DMS153 treated with DMSO at 0.1 percent for 48 hours (cell line): ENCODE measurements at regions not wholly inside any gene's neighbourhood (a gene's known extent, or its start where the extent isn't known, plus 50 kb on each side); places are given as distances from the start of the nearest gene placed in this dataset.

Source experiments
- DNase-seq: peaks from one replicate; lab custom pipeline; 2025; ENCODE audit not compliant: unreplicated experiment; lab: John Stamatoyannopoulos, UW

DNA sequence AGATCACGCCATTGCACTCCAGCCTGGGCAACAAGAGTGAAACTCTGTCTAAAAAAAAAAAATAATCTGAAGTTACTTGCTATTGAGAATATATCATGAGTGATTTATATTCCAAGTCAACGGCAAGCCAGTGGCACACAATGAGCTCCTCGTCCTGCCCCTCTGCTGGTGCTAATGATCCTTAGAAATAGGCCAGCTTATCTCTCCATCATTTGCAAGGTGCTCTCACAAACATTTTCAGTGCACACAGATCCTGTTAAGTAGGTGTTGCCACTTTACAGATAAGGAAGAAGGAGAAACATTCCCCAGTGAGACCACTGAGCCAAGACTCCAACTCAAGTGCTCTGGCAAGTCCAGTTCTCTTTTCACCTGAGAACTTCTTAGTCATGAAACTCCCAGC is 91.3 kb upstream of the GPR45 start:
- DNase-seq, result no peak

- no peak for DNase-seq
Measured at GRCh38 chr2:105154119-105154818, 87.3 kb upstream of the GPR45 start.

GRCh38 chr2:105156166-105156565 is 85.4 kb upstream of the GPR45 start:
- no peak for DNase-seq

- DNase-seq, result no peak
Measured at GRCh38 chr2:105158002-105158401, 83.5 kb upstream of the GPR45 start.

- no peak for DNase-seq
Measured at GRCh38 chr2:105166688-105167087, 74.9 kb upstream of the GPR45 start.

DNA sequence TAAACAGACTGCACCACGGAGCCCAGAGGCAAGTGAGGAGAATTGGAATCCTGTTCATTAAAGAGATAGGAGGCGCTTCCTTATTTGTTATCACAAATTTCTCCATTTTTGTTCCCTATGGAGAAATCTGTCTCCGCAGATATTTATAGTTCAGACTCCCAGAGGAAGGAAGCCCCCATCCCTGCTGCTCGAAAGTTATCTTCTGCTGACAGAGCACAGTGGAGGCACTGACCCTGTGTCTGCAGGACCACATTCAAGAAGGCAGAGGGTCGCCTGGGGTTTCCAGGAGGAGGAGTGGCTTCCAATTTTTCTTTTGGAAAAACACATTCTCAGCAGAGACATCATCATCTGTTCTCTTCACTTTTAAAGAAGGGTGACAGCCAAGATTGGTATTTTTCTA is 73.0 kb upstream of the GPR45 start:
- DNase-seq, result no peak

GRCh38 chr2:105175231-105175630 is 66.3 kb upstream of the GPR45 start:
- DNase-seq, result no peak

- DNase-seq, result peak; percentile 24
Measured at GRCh38 chr2:105176429-105176828, 65.1 kb upstream of the GPR45 start.

- DNase-seq, result no peak
Measured at GRCh38 chr2:105177008-105177407, 64.5 kb upstream of the GPR45 start.

DNA sequence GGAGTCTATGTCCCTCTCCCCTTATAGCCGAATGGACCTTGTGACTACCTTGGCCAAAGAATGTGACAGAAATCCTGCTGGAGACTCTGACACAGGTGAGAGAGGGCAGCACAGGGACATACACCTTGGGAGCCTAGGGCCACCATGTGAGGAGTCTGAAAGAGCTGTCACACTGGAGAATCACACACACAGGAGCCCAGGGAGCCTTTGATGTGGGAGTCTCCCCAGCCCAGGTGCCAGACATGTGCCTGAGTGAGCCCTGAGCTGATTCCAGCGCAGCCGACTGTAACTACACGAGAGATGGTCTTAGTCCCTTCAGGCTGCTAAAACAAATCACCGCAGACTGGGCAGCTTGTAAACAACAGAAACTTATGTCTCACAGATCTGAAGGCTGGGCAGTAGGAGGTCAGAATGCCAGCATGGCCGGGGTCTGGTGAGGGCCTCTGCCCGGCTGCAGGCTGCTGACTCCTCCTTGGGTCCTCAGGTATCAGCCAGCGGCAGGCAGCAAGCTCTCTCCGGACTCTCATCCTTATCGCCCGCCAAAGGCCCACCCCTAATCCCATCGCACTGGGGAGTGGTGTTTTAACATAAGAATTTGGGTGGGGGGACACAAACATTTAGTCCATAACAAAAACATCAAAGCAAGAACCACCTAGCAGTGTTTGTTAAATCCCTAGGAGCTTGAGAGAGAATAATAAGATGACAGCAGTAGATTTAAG is 63.8 kb upstream of the GPR45 start:
- DNase-seq, result no peak

DNA sequence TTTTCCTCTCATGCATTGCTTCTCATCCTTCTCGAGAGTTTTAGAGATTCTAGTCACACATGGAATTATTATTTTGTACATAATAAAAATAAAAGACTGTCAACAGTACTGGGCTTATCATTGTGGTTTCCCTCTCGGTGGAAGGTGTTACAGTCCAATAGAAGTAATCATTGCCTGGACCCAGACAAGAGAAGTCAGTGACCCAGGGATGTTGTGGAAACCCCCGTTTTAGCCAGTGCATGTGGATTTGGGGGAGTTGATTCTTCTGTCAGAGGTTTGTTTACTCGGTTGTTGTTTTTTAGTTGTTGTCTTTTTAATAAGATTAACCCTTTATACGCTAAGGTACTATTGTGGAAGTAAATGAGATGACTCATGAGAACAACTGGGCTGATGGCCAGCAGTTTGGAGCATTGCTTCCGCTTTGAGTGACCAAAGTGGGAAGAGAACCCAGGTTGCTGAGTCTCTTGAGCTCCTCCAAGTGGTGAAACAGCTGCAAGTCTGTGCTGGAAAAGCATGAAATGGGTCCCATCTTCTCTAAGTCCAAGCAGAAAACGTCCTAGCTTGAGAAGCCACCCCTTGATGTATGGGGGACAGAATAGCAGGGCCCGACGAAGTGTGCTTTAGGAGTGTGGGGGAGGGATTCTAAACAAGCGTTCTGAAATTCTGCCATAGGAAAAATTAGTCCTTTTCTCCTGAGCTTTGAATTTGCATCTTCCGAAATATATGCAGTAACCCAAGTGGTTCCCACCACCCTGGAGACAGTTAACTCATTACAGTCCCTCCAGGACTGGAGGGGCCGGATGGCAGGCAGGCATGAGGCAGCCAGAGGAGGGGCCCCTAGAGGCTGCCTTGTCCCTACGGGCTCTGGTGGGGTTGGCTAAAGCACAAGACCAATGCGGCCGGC is 61.8 kb upstream of the GPR45 start:
- peak; percentile 32 for DNase-seq

GRCh38 chr2:105180491-105180972 is 61.0 kb upstream of the GPR45 start:
- DNase-seq, result no peak

GRCh38 chr2:105181282-105181681 is 60.3 kb upstream of the GPR45 start:
- DNase-seq, result no peak

DNA sequence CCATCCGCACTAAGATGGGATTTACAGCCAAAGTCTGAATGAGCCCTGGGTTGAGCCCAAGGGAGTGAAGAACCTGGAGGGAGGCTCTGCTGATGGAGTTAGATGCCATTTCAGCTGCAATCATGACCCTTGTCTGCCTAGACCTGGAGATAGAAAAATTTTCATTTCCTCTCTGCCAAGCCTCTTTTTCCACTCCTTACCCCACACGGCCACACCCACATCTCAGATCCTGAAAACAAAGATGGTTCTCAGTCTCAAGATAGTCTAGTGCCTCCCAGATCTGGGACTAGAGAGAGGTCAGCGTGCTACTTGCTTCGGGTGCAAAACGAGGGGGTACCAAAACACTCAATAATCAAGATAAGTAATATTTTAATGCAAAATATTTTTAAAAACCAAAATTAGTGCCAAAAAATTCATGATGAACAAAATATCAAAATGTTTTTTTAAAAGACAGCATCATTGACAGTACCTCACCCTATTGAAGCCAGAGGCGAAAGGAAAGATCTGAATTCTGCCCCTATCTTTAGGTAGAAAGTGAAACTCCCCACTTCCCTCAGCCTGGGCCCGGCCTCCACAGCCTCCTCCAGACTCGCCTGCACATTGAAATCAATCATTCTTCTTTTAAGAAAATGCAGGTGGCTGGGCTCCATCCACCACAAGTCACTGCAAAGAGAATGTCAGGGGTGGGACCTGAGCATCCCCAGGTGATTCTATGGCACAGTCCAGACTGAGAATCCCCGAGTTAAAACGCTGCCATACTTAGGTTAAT is 57.8 kb upstream of the GPR45 start:
- no peak for DNase-seq

DNA sequence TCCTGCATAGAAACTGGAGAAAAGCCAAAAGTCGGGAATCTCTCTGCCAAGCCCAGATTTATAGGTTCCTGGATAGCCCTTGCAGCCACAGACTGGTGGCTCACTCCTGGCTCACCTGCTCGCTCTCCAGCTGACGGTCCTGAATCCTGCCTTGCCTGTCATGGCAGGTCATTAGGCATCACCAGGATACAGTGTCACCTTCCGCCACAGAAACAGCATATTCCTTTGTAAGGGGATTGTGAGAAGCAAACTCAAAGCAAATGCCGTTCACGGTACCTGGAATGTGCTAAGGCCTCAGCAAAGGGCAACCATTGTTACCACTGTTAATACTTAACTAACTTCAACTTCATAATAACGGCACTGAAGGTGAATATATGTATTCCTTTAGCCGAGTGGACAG is 57.1 kb upstream of the GPR45 start:
- DNase-seq, result peak; percentile 47

- DNase-seq, result no peak
Measured at GRCh38 chr2:105186967-105187498, 54.5 kb upstream of the GPR45 start.

DNA sequence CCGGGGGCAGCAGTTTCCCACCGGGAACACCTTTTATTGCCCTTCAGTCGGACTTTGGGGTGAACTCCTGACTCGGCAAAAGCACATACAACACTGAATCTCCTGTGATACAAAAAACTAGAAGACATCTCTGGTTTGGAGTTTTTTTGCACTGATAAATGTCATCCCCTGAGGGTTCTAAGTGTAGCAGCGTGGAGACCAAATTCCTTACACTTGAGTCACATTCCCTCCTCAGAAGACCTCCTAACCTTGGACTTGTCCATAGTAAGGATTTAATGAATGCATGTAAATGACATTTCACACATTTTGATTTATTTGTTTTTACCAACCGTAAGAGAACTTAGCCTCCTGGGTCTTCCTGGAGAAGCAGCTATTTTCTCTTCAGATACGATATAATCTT is 54.0 kb upstream of the GPR45 start:
- DNase-seq, result no peak

- no peak for DNase-seq
Measured at GRCh38 chr2:105188343-105188742, 53.2 kb upstream of the GPR45 start.
